DMS53 treated with DMSO at 0.1 percent for 48 hours (cell line): ENCODE measurements at regions not wholly inside any gene's neighbourhood (a gene's known extent, or its start where the extent isn't known, plus 50 kb on each side); places are given as distances from the start of the nearest gene placed in this dataset.
"Not testable (repeated sequence)": the region's sequence is repeated elsewhere in the genome, so short reads cannot be mapped to it uniquely, and the experiment has no call there.

Experiments
- DNase-seq: peaks from one replicate; lab custom pipeline; 2025; ENCODE audit not compliant: unreplicated experiment; lab: John Stamatoyannopoulos, UW

GRCh38 chr3:66836363-66837152 is 161.5 kb upstream of the KBTBD8 start:
- DNase-seq = no peak

DNA sequence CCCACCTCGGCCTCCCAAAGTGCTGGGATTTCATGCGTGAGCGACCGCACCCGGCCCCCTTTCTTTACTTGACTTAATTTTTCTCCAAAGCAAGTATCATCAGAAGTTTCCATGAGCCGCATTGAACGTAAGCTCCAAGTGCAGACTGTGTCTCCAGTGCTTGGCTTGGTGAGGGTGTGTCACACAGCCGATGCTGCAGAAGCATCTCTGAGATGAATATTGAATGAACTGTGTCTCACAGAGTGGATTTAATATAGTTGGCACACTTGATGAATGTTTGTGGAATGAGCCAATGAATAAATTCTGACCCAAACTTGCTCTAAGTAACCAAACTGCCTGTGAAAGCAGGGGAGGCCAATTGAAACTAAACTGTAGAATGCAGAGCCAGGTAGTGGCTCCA is 159.4 kb upstream of the KBTBD8 start:
- DNase-seq = no peak

DNA sequence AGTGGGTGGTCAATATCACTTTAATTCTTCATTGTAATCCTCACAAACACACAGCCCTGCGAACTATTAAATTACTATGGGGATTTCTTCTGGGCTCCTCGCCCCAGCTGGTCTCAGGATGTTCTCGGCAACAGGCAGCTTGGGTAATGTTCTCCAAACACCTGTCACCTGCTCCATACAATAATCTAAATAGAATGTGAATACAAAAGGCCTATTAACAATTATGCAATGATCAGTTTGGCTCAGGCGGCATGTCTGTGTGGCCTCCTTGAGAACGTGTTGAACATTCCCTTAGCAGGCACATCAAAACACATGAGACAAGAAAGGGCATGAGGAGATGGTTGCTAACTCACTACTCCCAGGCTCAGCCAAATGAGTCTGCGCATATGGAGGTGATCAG is 158.6 kb upstream of the KBTBD8 start:
- DNase-seq = no peak

GRCh38 chr3:66842761-66843464 is 155.2 kb upstream of the KBTBD8 start:
- DNase-seq = not testable (repeated sequence)

DNA sequence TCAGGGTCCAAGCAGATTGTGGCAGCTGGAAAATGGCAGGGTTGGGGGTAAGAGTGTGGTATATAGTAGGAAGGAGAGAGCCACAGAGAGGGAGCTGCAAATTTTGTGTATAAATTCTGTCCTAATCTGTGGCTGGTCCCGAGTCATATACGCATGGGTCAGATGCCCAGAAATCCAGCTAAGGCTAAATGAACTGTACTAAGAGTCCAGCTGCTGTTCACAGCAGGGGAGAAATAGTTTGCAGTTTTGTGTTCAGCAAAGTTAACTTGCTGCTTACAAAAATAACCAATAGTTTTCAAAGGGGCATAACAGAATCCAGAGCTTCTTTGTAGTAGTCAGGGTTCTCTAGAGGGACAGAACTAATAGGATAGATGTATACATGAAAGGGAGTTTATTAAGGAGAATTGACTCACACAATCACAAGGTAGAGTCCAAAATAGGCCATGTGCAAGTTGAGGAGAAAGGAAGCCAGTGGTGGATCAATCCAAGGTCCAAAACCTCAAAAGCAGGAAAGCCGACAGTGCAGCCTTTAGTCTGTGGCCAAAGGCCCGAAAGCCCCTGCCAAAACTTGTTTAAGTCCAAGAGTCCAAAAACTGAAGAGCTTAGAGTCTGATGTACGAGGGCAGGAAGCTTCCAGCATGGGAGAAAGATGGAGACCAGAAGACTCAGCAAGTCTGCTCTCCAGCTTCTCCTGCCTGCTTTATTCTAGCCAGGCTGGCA is 146.1 kb upstream of the KBTBD8 start:
- DNase-seq = no peak

DNA sequence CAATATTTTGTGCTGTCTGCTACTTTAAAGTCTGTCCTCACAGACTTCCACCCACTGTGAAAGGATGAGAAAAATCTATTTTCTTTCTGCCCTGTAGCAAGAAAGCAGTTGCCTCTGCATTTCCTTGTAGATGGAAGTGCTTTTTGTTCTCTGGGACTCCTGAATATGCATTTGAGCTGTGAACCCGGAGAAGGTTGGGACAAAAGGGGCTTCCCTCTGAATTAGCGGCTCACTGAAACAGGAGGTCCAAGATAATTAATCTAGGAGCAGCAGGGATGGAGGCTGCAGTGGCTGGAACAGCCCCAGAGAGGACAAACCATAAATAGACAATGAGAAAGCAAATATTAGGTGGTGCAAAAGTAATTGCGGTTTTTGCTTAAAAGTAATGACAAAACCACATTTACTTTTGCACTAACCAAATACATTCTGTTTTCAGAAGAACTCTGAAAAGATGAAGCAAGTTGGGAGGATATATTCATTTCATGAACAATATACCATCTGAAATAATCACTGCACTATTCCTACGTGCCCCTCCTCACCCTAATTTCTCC is 143.4 kb upstream of the KBTBD8 start:
- no peak for DNase-seq

DNA sequence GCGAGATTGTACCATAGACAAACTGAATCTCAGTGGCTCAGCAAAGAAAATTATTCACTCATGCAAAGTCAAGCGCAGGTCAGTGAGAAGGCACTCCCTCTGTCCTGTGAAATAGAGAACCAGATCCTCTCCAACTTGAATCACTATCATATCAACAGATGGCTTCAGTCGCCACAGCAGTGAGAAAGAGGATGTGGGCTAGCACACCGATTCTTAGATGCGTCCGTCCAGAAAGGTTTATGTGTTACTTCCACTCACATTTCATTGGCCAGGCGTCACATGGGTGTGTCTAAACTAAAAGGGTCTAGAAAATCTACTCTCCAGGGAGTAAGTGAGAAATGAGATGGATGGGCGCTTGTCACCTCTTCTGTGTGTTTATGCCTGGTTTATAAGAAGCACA is 141.6 kb upstream of the KBTBD8 start:
- no peak for DNase-seq

DNA sequence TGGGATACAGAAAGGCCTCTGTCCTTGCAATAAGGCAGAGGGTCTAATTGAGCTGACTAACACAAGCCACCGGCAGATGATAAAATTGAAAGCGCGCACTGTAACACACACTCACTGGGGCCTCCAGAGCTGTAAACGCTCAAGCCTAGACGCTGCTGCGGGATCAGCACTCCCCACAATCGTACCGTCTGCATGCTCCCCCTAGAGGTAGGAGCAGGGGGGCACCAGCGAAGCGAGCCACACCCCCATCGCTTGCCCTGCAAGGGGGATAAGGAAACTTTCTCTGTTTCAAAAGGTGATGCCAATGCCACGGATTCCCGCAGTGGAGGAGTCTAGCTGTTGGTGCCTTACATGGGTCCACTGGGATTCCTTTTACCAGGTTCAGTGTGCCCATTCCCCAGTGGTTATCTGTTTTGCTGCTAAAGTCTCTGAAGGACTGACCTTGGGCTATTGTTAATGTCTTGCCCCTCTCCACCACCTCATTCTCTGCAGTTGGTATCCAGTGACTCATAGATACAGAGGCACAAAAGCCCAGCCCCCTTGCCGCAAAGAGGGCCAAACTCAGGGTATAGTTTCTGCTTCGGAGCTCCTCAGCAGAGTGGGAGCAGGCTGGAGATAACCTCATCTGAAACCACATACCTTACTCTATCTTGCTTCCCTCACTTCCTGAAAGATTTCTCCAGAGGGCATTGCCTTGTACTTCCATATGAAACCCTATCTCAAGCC is 139.3 kb upstream of the KBTBD8 start:
- DNase-seq = no peak

DNA sequence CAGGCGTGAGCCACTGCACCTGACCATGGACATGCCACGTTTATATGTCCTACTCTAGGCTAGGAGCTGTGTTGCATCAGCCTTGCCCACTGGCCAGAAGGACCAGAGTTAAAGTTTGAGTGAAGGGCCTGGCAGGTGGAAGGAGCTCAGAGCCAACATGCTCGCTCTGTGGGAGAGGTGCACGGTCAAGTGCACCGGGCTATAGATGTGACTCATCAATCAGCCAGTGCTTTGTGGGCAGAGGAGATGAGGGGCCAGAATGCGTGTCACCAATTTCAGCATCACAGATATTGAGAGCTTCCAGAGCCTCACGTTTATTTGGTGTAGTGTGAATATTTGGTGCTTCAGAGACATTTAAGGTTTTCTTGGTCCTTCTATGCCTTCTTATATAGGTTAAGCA is 137.3 kb upstream of the KBTBD8 start:
- no peak for DNase-seq

DNA sequence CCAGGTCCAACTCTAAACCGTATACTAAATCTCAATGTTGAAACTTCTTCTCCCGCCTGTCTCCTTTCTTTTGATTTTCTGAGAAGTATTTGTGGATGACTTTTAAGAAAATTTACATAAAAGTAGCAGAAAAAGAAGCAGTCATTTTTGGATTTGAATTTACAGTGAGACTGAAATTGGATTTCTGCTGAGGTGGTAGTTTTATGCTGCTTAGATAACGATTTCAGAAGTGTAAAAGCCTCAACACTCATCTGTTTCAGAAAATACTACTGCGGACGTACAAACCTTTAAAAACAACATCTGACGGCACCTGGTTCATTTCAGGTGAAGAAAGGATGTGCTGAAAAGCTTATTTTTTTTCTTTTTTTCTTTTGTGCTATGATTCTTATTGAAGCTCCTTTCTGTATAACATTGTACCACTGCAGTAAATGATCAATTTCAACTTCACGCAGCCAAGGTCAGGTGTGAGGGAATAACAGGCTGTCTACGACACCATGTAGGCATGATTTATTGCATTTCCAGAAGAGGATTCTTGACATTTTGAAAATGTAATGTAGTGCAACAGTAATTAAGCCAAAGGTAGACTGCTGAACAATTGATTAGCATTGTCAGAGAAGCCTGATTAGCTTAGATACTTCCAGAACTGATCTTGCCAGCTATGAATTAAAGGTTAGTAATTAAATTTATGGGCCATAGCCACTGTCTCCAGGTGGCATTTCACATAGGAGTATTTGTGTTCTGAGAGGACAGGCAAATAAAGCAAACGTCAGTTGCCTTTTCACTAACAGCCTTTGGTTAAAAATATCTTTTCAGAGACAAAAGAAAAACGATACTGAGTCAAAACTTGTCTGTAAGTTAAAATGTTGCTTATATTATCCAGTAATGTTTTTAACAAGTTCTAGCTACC is 134.6 kb upstream of the KBTBD8 start:
- no peak for DNase-seq

GRCh38 chr3:66884659-66885058 is 113.4 kb upstream of the KBTBD8 start:
- DNase-seq = no peak

DNA sequence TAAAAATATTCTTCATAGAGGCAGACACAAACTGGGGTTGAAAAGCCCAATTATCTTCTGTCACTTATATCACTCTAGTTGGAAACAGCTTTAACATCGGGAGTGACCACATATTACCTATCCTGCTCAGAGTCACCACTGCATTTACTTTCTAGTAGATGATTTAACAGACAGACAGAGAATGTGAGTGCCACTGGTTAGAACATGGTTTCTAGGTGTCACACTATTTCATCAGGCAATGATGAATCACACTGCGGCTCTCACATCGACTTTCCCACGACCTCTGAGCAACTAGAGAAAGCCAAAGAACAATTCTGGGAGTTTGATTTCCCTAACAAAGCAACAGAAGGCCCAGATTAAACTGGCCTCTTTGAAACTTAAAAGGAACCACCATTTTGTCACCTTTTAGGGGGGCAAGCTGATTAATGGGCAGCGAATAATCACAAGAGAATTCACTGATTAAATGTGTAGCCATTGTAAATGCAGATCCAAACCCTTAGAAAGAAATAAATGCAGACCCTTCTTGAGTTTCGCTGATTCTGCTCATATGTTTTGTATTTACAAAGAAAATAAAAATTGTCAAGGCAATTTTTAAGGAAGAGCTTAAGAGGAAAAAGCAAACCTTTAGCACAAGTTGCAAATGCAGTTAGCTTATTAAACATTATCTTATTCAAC is 112.6 kb upstream of the KBTBD8 start:
- no peak for DNase-seq

GRCh38 chr3:66889750-66890494 is 108.2 kb upstream of the KBTBD8 start:
- no peak for DNase-seq

- no peak for DNase-seq
These were observed 100.0 kb upstream of the KBTBD8 start for GRCh38 chr3:66898155-66898554.

DNA sequence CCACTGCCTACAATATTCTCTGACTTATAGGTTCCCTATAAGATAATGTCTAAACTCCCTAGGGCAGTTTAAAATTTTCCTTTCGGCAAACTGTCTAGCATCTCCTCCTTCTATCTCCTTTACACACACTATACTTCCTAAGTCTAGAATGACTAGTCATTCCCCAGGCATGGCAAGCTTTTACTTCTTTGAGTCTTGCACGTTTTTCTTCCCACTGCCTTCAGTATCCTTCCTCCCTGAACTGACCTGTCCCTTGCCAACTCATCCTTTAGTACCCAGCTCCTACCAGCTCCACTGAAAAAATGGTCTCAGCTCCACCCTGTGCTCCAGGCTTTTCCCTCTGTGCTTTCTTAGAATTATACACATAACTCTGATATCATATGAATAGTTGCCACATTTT is 93.8 kb upstream of the KBTBD8 start:
- DNase-seq = no peak

GRCh38 chr3:66904831-66905493 is 93.1 kb upstream of the KBTBD8 start:
- DNase-seq = no peak

- no peak for DNase-seq
These were observed 91.0 kb upstream of the KBTBD8 start for GRCh38 chr3:66907136-66907535.
